Parathyroid adenoma (tissue), 2 donors: ENCODE measurements at regions not wholly inside any gene's neighbourhood (a gene's known extent, or its start where the extent isn't known, plus 50 kb on each side); places are given as distances from the start of the nearest gene placed in this dataset.

Source experiments
- H2AFZ ChIP-seq: fragments of 300-600 bp; sonication (generic); one replicate; pipeline ENCODE4 v1.7.0; 2017; ENCODE audit warnings: antibody characterized with exemption, mild to moderate bottlenecking
- H3K27ac ChIP-seq: fragments of 300-600 bp; sonication (generic); one replicate; pipeline ENCODE4 v1.7.0; 2017
- H3K27me3 ChIP-seq: fragments of 300-600 bp; sonication (generic); one replicate; pipeline ENCODE4 v1.7.0; 2017; ENCODE audit warnings: low read length; ENCODE audit not compliant: control insufficient read depth, insufficient read depth
- H3K36me3 ChIP-seq: fragments of 300-600 bp; sonication (generic); one replicate; pipeline ENCODE4 v1.7.0; 2017; ENCODE audit warnings: low read length; ENCODE audit not compliant: control insufficient read depth, insufficient read depth
- H3K4me1 ChIP-seq: fragments of 300-600 bp; sonication (generic); one replicate; pipeline ENCODE4 v1.7.0; 2017; ENCODE audit warnings: control low read depth
- H3K4me2 ChIP-seq: fragments of 300-600 bp; sonication (generic); one replicate; pipeline ENCODE4 v1.7.0; 2017; ENCODE audit warnings: low read length
- H3K4me3 ChIP-seq: fragments of 300-600 bp; sonication (generic); one replicate; pipeline ENCODE4 v1.7.0; 2017; ENCODE audit warnings: low read depth, low read length
- H3K79me2 ChIP-seq: fragments of 300-600 bp; sonication (generic); one replicate; pipeline ENCODE4 v1.7.0; 2017; ENCODE audit warnings: control low read depth
- H3K9ac ChIP-seq: fragments of 300-600 bp; sonication (generic); one replicate; pipeline ENCODE4 v1.7.0; 2017; ENCODE audit warnings: mild to moderate bottlenecking
- H3K9me3 ChIP-seq: fragments of 300-600 bp; sonication (generic); one replicate; pipeline ENCODE4 v1.7.0; 2017; ENCODE audit warnings: low read length; ENCODE audit not compliant: control insufficient read depth
- CTCF ChIP-seq: fragments of 300-600 bp; sonication (generic); IDR thresholded peaks from one replicate; pipeline ENCODE4 v1.7.0; 2017; ENCODE audit warnings: antibody characterized with exemption, mild to moderate bottlenecking
- donor health status: primary hyperparathyroidism.

GRCh38 chr20:20972490-20972889, 133.7 kb downstream of the LINC00237 start:
- H3K4me2 ChIP-seq = no peak overlapping the region
- H3K79me2 ChIP-seq = no peaks in the 10 kb centered on the region
- H3K4me1 ChIP-seq = no peaks in the 10 kb centered on the region
- no peak overlapping the region for H3K27ac ChIP-seq
- H3K4me3 ChIP-seq = no peak overlapping the region
- no peaks in the 10 kb centered on the region for H3K36me3 ChIP-seq
- no peaks in the 10 kb centered on the region for H3K27me3 ChIP-seq
- H3K9ac ChIP-seq = no peak overlapping the region
- no peak overlapping the region for H2AFZ ChIP-seq
- no peak for TF ChIP-seq CTCF
- no peaks in the 10 kb centered on the region for H3K9me3 ChIP-seq

DNA sequence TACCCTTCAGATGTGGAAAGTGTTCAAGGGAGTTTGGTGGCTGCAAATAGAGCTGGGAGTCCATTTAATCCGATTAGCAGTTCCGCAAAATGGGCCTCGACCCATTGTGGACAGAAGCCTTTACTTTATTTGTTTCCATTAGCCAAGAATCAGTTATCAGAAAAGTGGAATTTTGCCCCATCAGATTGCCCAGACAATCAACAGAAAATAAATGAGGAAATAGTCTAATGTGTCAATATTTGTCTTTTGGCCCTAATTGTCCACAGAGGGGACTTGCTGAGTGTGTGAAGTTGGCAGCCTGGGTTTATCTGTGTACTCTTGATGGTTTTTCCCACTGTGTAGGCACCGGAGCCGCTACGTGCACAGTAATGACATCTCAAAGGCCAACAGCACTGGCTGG, 134.3 kb downstream of the LINC00237 start:
- TF ChIP-seq CTCF = no peak
- Histone ChIP-seq H3K27ac (no peak overlapping the region), H3K9me3 (no peaks in the 10 kb centered on the region), H3K4me1 (no peaks in the 10 kb centered on the region), H3K9ac (no peak overlapping the region), H3K4me3 (no peak overlapping the region), H2AFZ (no peak overlapping the region), H3K79me2 (no peaks in the 10 kb centered on the region), H3K27me3 (no peaks in the 10 kb centered on the region), H3K36me3 (no peaks in the 10 kb centered on the region), H3K4me2 (no peak overlapping the region)

GRCh38 chr20:20970841-20971240, 135.3 kb downstream of the LINC00237 start:
- Histone ChIP-seq H3K4me2 (no peak overlapping the region), H3K27me3 (no peaks in the 10 kb centered on the region), H3K9ac (no peak overlapping the region), H3K79me2 (no peaks in the 10 kb centered on the region), H3K4me1 (no peaks in the 10 kb centered on the region), H3K9me3 (no peaks in the 10 kb centered on the region), H3K36me3 (no peaks in the 10 kb centered on the region), H3K4me3 (no peak overlapping the region), H2AFZ (no peak overlapping the region), H3K27ac (no peak overlapping the region)
- no peak for TF ChIP-seq CTCF

DNA sequence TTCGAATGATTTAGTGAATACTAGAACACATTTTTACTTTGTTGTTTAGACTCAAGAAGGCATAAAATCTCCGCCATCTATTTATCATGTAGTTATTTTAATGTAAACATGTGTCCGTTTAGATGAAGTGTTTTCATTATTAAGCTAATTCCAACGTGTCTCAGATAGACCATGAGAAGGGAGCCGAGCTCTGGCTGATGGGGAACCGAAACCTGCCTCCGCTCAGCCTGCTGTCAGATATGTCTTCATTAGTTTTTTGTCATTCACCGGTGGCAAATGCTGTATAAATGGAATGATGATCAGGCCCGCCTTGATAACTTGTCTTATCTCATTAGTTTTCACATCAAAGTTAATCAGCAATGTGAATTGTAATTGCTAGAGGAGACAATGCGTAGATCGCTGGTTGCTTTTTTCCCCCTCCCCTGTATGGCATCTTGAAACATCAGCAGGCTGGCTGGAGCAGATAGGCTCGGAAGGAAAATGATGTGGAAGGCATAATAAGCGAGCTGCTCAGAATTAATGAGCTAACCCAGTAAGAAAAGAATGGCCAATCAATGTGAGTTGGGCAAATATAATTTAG, 136.4 kb downstream of the LINC00237 start:
- Histone ChIP-seq H3K4me3 (no peak overlapping the region), H3K4me1 (no peaks in the 10 kb centered on the region), H3K36me3 (no peaks in the 10 kb centered on the region), H3K4me2 (no peak overlapping the region), H3K79me2 (no peaks in the 10 kb centered on the region), H3K27me3 (no peaks in the 10 kb centered on the region), H2AFZ (no peak overlapping the region), H3K9me3 (no peaks in the 10 kb centered on the region), H3K27ac (no peak overlapping the region), H3K9ac (no peak overlapping the region)
- no peak for TF ChIP-seq CTCF

DNA sequence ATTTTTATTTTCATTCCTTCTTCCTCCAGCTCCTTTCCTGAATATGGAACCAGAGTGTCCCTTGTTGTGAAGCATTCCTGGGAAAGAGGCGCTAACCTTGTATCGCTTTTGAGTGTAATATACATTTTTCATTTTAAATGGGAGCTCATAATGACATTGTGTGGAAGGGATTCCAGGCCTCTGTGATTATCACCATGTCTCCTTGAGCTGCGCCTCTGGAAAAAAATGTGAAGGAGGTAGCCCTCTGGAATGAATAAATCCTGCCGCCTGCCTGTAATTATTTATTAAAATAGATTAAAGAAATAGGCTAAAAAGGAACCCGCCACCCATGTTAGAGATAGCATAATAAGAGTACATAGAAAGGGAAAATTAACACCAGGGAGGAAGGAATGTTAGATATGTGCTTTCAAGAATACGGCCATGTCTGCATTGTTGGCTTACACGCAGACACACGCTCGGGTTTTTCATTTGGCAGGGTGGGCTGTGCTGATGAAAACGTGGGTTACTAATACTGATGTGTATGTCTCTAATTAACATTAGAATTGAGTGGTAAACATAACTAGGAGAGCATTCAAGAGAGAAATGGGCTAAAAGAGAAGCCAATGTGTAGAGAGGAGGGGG, 138.5 kb downstream of the LINC00237 start:
- Histone ChIP-seq H3K4me2 (no peak overlapping the region), H3K9ac (no peak overlapping the region), H3K79me2 (no peaks in the 10 kb centered on the region), H3K9me3 (no peaks in the 10 kb centered on the region), H3K27ac (no peak overlapping the region), H3K4me3 (no peak overlapping the region), H3K36me3 (no peaks in the 10 kb centered on the region), H3K27me3 (no peaks in the 10 kb centered on the region), H2AFZ (no peak overlapping the region), H3K4me1 (no peaks in the 10 kb centered on the region)
- TF ChIP-seq CTCF = no peak
